Calu3 (cell line): ENCODE measurements at regions not wholly inside any gene's neighbourhood (a gene's known extent, or its start where the extent isn't known, plus 50 kb on each side); places are given as distances from the start of the nearest gene placed in this dataset.

Source experiments
- BruUV-seq: library from RNA; stranded (reverse); fragments of 400-500 nt; replicated peaks from 2 replicates; lab custom pipeline; 2021; lab: Mats Ljungman, UMichigan
- CTCF ChIA-PET: fragments of 300-600 bp; sonication (Branson Sonifier 250); formaldehyde crosslinking; loops from one replicate; lab custom pipeline; 2022; ENCODE audit warnings: antibody characterized with exemption; lab: Charles Lee
- DNase-seq: peaks from one replicate; pipeline ENCODE4 v3.0.0; 2022
- H3K27ac Mint-ChIP-seq: one replicate; pipeline ENCODE4 v1.8.0; 2022; ENCODE audit warnings: mixed read lengths; ENCODE audit not compliant: unreplicated experiment
- H3K27me3 Mint-ChIP-seq: one replicate; pipeline ENCODE4 v1.8.0; 2022; ENCODE audit warnings: mixed read lengths; ENCODE audit not compliant: unreplicated experiment
- H3K36me3 Mint-ChIP-seq: one replicate; pipeline ENCODE4 v1.8.0; 2022; ENCODE audit warnings: mild to moderate bottlenecking, moderate library complexity, mixed read lengths; ENCODE audit not compliant: insufficient read depth, unreplicated experiment
- H3K4me1 Mint-ChIP-seq: one replicate; pipeline ENCODE4 v1.8.0; 2022; ENCODE audit warnings: mild to moderate bottlenecking, low read depth, mixed read lengths; ENCODE audit not compliant: unreplicated experiment
- H3K4me3 Mint-ChIP-seq: one replicate; pipeline ENCODE4 v1.8.0; 2022; ENCODE audit warnings: mild to moderate bottlenecking, low read depth, moderate library complexity, mixed read lengths; ENCODE audit not compliant: unreplicated experiment
- H3K9me3 Mint-ChIP-seq: one replicate; pipeline ENCODE4 v1.8.0; 2022; ENCODE audit warnings: low read depth, mixed read lengths; ENCODE audit not compliant: unreplicated experiment
- intact Hi-C: fragments of 100-400 bp; cut with micrococcal nuclease; formaldehyde crosslinking; loops from one replicate; pipeline ENCODE4 v1.10.0; 2022; ENCODE audit not compliant: unreplicated experiment
- TF ChIP-seq, protein P1 (sequence below): fragments of 200-600 bp; IDR thresholded peaks from one replicate; pipeline ENCODE4 v1.8.0; 2022; ENCODE audit warnings: antibody characterized with exemption; ENCODE audit not compliant: unreplicated experiment

DNA sequence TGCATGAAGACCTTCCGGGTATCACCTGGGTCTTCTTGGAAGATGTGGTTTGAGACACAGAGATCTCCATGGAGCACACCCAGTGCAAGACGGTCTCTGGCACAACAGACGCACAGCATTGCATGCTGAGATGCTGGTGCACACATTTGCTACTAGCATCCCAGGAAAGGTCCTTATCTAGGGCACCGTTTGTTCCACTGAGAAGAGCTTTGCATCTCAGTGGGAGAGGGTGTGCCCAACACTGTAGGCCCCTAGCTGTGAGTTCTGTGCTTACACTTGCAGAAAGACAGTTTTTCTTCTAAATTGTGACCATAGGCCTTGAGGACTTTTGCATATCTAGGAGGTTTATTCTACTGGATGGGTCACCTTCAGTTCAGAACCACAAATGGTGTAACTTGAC, 554.1 kb downstream of the MATN1 start:
- TF ChIP-seq, protein P1, sequence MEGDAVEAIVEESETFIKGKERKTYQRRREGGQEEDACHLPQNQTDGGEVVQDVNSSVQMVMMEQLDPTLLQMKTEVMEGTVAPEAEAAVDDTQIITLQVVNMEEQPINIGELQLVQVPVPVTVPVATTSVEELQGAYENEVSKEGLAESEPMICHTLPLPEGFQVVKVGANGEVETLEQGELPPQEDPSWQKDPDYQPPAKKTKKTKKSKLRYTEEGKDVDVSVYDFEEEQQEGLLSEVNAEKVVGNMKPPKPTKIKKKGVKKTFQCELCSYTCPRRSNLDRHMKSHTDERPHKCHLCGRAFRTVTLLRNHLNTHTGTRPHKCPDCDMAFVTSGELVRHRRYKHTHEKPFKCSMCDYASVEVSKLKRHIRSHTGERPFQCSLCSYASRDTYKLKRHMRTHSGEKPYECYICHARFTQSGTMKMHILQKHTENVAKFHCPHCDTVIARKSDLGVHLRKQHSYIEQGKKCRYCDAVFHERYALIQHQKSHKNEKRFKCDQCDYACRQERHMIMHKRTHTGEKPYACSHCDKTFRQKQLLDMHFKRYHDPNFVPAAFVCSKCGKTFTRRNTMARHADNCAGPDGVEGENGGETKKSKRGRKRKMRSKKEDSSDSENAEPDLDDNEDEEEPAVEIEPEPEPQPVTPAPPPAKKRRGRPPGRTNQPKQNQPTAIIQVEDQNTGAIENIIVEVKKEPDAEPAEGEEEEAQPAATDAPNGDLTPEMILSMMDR, result no peak
- BruUV-seq, result no TSS peak
- H3K4me3 Mint-ChIP-seq, result no peak overlapping the region
- no peaks in the 10 kb centered on the region for H3K36me3 Mint-ChIP-seq
- intact Hi-C loops, result no loop called here
- no peak for DNase-seq
- H3K4me1 Mint-ChIP-seq, result no peaks in the 10 kb centered on the region
- H3K9me3 Mint-ChIP-seq, result no peaks in the 10 kb centered on the region
- CTCF ChIA-PET, result interaction anchor here (0.6 kb wide), 1 partner anchor 22 kb away, joined by 4 read pairs; no protein-coding TSS in a partner anchor
- peaks cover 91% of the 10 kb centered on the region for H3K27me3 Mint-ChIP-seq
- H3K27ac Mint-ChIP-seq, result no peak overlapping the region

DNA sequence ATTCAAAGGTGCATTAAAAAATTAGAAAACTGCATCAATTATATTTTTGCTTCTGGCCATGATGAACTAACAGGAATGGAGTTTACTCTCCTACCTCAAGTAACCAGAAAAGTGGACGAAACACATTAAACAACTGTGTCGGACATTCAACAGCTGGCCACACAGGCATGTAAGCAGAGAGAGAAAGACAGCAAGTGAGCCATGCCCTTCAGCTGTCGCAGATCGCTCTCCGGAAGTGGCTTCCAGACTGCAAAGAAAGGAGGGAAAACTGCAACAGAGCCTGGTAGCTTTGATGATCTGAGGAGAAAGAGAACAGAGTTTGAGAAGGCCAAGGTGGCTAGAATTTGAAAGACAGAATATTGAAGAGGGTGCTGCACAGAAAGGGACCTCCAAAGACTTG, 557.2 kb downstream of the MATN1 start:
- BruUV-seq, result no TSS peak

DNA sequence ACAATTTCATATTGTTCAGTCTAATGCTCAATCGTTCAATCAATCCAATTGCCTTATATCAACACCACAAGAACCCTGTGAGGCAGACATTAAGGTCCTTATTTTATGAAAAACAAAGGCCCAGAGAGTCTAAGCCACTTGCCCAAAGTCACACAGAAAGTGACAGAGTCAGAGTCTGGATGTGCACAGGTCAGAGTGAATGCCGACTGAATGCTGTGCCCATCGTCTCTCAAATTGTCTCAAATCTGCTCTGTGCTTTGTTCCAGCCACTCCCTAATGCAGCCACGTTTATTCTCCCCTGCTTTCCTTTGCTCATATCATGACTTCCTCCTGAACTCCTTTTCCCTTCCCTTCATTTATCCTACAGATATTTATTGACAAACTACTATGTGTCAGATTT, 558.3 kb downstream of the MATN1 start:
- no peaks in the 10 kb centered on the region for H3K36me3 Mint-ChIP-seq
- peaks cover 97% of the 10 kb centered on the region for H3K27me3 Mint-ChIP-seq
- no peak overlapping the region for H3K27ac Mint-ChIP-seq
- DNase-seq, result no peak
- H3K9me3 Mint-ChIP-seq, result no peaks in the 10 kb centered on the region
- H3K4me3 Mint-ChIP-seq, result no peak overlapping the region
- intact Hi-C loops, result no loop called here
- H3K4me1 Mint-ChIP-seq, result no peaks in the 10 kb centered on the region
- TF ChIP-seq, protein P1, result no peak
- no TSS peak for BruUV-seq
- CTCF ChIA-PET, result no interaction called here

More for the DNA sequence above, 557.2 kb downstream of the MATN1 start:
- no peaks in the 10 kb centered on the region for H3K9me3 Mint-ChIP-seq
- no peak overlapping the region for H3K27ac Mint-ChIP-seq
- CTCF ChIA-PET, result interaction anchor here (1.7 kb wide), 1 partner anchor 11 kb away, joined by 4 read pairs; no protein-coding TSS in a partner anchor
- no peak overlapping the region for H3K4me3 Mint-ChIP-seq
- TF ChIP-seq, protein P1, result no peak
- H3K27me3 Mint-ChIP-seq, result peaks cover 91% of the 10 kb centered on the region
- H3K4me1 Mint-ChIP-seq, result no peaks in the 10 kb centered on the region
- no peak for DNase-seq
- intact Hi-C loops, result no loop called here
- no peaks in the 10 kb centered on the region for H3K36me3 Mint-ChIP-seq

DNA sequence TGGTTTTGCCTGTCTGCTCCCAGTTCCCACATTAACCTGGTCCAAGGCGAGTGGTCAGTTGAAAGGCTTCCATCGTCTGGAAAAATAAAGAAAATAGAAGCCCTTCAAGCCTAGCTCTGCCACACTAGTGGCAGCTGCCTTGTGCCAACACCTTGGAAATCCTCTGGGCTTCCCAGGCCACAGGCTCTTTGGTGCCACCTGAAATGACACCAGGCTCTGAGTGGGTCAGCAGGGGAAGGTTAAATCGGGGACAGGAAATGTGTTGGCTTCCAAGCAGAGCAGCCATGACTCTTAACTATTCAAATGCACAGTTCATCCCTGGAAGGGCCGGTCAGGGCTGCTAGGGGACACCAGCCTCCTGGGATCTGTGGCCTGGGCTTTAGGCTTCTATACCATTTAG, 558.7 kb downstream of the MATN1 start:
- H3K27ac Mint-ChIP-seq, result no peak overlapping the region
- H3K27me3 Mint-ChIP-seq, result peaks cover 99% of the 10 kb centered on the region
- no peaks in the 10 kb centered on the region for H3K4me1 Mint-ChIP-seq
- H3K4me3 Mint-ChIP-seq, result no peak overlapping the region
- H3K9me3 Mint-ChIP-seq, result no peaks in the 10 kb centered on the region
- intact Hi-C loops, result no loop called here
- no peaks in the 10 kb centered on the region for H3K36me3 Mint-ChIP-seq
- TF ChIP-seq, protein P1, result no peak
- no peak for DNase-seq
- BruUV-seq, result no TSS peak
- CTCF ChIA-PET, result no interaction called here
